SU-DHL-6 (cell line): ENCODE measurements at regions not wholly inside any gene's neighbourhood (a gene's known extent, or its start where the extent isn't known, plus 50 kb on each side); places are given as distances from the start of the nearest gene placed in this dataset.

ENCODE experiments used
- EZH2phosphoT487 ChIP-seq: fragments of 200-600 bp; sonication (generic), shearing (Covaris generic); conservative IDR thresholded peaks from 2 replicates; pipeline ENCODE4 v1.6.1; 2018; ENCODE audit warnings: mild to moderate bottlenecking, antibody characterized with exemption, low read length, moderate library complexity, mixed read lengths
- TF ChIP-seq, protein P1 (sequence below): fragments of 200-600 bp; sonication (generic); IDR thresholded peaks from one replicate; pipeline ENCODE4 v1.5.1; 2017; ENCODE audit warnings: antibody characterized with exemption, mild to moderate bottlenecking, low read length, moderate library complexity; ENCODE audit not compliant: insufficient read depth, poor library complexity, severe bottlenecking

DNA sequence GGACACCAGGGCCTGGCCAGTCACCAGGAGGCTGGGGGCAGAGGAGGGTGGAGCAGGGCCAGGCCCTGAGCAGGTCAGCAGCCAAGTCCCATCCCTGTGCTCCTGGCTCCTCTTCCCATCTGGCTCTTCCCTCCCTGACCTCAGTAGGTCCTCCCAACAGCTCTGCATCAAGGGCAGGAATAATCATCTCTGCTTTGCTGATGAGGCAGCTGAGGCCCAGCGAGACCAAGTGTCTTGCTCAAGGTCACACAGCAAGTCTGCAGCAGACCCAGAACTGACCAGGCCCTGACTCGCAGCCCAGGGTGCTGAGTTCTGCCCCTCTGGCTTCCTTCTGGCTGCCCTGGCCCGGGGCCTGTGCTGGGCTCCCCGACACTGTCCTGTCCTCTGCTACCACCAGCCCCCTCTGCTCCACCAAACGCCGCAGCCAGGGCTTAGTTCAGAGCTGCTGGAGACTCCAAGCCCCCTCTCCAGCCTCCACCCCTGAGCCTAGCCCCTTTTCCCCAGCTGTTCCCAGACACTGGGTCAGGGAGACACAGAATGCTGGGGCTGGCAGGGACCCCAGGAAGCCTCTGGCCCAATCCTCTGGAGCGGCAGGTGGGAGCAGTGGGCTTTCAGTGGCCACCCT is 224.9 kb downstream of the PTPRU start:
- TF ChIP-seq, protein P1, sequence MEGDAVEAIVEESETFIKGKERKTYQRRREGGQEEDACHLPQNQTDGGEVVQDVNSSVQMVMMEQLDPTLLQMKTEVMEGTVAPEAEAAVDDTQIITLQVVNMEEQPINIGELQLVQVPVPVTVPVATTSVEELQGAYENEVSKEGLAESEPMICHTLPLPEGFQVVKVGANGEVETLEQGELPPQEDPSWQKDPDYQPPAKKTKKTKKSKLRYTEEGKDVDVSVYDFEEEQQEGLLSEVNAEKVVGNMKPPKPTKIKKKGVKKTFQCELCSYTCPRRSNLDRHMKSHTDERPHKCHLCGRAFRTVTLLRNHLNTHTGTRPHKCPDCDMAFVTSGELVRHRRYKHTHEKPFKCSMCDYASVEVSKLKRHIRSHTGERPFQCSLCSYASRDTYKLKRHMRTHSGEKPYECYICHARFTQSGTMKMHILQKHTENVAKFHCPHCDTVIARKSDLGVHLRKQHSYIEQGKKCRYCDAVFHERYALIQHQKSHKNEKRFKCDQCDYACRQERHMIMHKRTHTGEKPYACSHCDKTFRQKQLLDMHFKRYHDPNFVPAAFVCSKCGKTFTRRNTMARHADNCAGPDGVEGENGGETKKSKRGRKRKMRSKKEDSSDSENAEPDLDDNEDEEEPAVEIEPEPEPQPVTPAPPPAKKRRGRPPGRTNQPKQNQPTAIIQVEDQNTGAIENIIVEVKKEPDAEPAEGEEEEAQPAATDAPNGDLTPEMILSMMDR, result no peak
- TF ChIP-seq EZH2phosphoT487, result no peak
